ENCODE measurements at regions not wholly inside any gene's neighbourhood (a gene's known extent, or its start where the extent isn't known, plus 50 kb on each side); places are given as distances from the start of the nearest gene placed in this dataset.

DNA sequence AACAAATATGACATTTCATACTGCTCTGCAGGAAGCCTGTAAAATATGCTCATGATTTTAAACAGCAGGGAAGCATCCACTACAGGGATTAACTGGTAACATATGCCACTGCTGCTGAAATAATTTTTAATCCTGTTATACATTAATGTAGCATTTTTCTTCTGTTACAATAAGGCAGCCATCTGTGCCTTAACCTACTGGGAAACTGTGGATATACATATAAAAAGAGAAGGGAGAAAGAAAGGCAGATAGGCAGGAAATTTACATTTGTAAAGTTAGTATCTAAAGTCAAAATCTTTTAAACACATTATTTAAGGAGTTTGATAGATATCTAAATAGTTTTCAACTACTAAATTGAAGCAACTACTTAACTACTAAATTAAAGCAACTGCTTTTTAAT, 514.6 kb upstream of the KLHL4 start:
- no peaks in the 10 kb centered on the region for H4K20me1 ChIP-seq (ENCODE audit: control insufficient read depth, insufficient read depth, low read length, poor library complexity, severe bottlenecking)
- no peak overlapping the region for H3K4me2 ChIP-seq (replicated peaks; ENCODE audit: low read depth, low read length, poor library complexity, severe bottlenecking)
- intact Hi-C loops (cut with micrococcal nuclease) = no loop called here
- ChIA-PET POLR2A (no interaction called here), CTCF (no interaction called here)
- H3K9ac ChIP-seq (ENCODE audit: low read length) = no peak overlapping the region
- no peak overlapping the region for H3K27ac ChIP-seq (ENCODE audit: low read length in 2 of 2)
- no peaks in the 10 kb centered on the region for H3K36me3 ChIP-seq (replicated peaks in 1 of 2; ENCODE audit: control extremely low read depth in 1 of 2, control insufficient read depth in 1 of 2, extremely low read depth in 1 of 2, insufficient read depth in 2 of 2, low read length in 1 of 2)
- H3K9me3 ChIP-seq (ENCODE audit: control extremely low read depth in 1 of 3, control insufficient read depth in 2 of 3, insufficient read depth in 1 of 3, low read length in 2 of 3) = no peaks in the 10 kb centered on the region
- Mint-ChIP-seq H3K27ac (no peak overlapping the region), H3K27me3 (no peaks in the 10 kb centered on the region), H3K9me3 (ENCODE audit: insufficient read depth) (no peaks in the 10 kb centered on the region), H3K4me1 (no peaks in the 10 kb centered on the region), H3K4me3 (no peak overlapping the region)
- no peaks in the 10 kb centered on the region for H3K27me3 ChIP-seq (replicated peaks in 1 of 4; ENCODE audit: control extremely low read depth in 1 of 4, control insufficient read depth in 3 of 4, insufficient read depth in 4 of 4, low read length in 3 of 4)
- TF ChIP-seq, protein P1, sequence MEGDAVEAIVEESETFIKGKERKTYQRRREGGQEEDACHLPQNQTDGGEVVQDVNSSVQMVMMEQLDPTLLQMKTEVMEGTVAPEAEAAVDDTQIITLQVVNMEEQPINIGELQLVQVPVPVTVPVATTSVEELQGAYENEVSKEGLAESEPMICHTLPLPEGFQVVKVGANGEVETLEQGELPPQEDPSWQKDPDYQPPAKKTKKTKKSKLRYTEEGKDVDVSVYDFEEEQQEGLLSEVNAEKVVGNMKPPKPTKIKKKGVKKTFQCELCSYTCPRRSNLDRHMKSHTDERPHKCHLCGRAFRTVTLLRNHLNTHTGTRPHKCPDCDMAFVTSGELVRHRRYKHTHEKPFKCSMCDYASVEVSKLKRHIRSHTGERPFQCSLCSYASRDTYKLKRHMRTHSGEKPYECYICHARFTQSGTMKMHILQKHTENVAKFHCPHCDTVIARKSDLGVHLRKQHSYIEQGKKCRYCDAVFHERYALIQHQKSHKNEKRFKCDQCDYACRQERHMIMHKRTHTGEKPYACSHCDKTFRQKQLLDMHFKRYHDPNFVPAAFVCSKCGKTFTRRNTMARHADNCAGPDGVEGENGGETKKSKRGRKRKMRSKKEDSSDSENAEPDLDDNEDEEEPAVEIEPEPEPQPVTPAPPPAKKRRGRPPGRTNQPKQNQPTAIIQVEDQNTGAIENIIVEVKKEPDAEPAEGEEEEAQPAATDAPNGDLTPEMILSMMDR (IDR thresholded peaks at IDR 0.05) = no peak
- TF ChIP-seq EZH2 (IDR thresholded peaks at IDR 0.05; ENCODE audit: borderline replicate concordance, insufficient read depth, low read depth, low read length, poor library complexity, severe bottlenecking) = no peak
- no peaks in the 10 kb centered on the region for H3K79me2 ChIP-seq (ENCODE audit: control insufficient read depth, insufficient read depth, low read length)
- DNase-seq = no peak
- H3K4me3 ChIP-seq (ENCODE audit: control extremely low read depth in 1 of 5, extremely low read depth in 1 of 5, insufficient read depth in 1 of 5, low read depth in 2 of 5, low read length in 4 of 5) = no peak overlapping the region
- ATAC-seq (ENCODE audit: low read depth) = no peak
- H3K4me1 ChIP-seq (ENCODE audit: control insufficient read depth in 2 of 2, insufficient read depth in 2 of 2, low read length in 2 of 2) = no peaks in the 10 kb centered on the region
- H2AFZ ChIP-seq (ENCODE audit: insufficient read depth, low read depth, low read length, poor library complexity, severe bottlenecking) = no peak overlapping the region

GRCh38 chrX:87005183-87005582, 512.4 kb upstream of the KLHL4 start:
- Mint-ChIP-seq H3K4me1 (no peaks in the 10 kb centered on the region), H3K4me3 (no peak overlapping the region), H3K27ac (no peak overlapping the region), H3K27me3 (no peaks in the 10 kb centered on the region), H3K9me3 (ENCODE audit: insufficient read depth) (no peaks in the 10 kb centered on the region)
- DNase-seq = no peak
- ChIA-PET CTCF (no interaction called here), POLR2A (no interaction called here)
- Histone ChIP-seq H3K27ac (ENCODE audit: low read length in 2 of 2) (no peak overlapping the region), H3K79me2 (ENCODE audit: control insufficient read depth, insufficient read depth, low read length) (no peaks in the 10 kb centered on the region), H3K4me2 (replicated peaks; ENCODE audit: low read depth, low read length, poor library complexity, severe bottlenecking) (no peak overlapping the region), H3K36me3 (replicated peaks in 1 of 2; ENCODE audit: control extremely low read depth in 1 of 2, control insufficient read depth in 1 of 2, extremely low read depth in 1 of 2, insufficient read depth in 2 of 2, low read length in 1 of 2) (no peaks in the 10 kb centered on the region), H4K20me1 (ENCODE audit: control insufficient read depth, insufficient read depth, low read length, poor library complexity, severe bottlenecking) (no peaks in the 10 kb centered on the region), H3K27me3 (replicated peaks in 1 of 4; ENCODE audit: control extremely low read depth in 1 of 4, control insufficient read depth in 3 of 4, insufficient read depth in 4 of 4, low read length in 3 of 4) (no peaks in the 10 kb centered on the region), H3K4me1 (ENCODE audit: control insufficient read depth in 2 of 2, insufficient read depth in 2 of 2, low read length in 2 of 2) (no peaks in the 10 kb centered on the region), H2AFZ (ENCODE audit: insufficient read depth, low read depth, low read length, poor library complexity, severe bottlenecking) (no peak overlapping the region), H3K9me3 (ENCODE audit: control extremely low read depth in 1 of 3, control insufficient read depth in 2 of 3, insufficient read depth in 1 of 3, low read length in 2 of 3) (no peaks in the 10 kb centered on the region), H3K9ac (ENCODE audit: low read length) (no peak overlapping the region), H3K4me3 (ENCODE audit: control extremely low read depth in 1 of 5, extremely low read depth in 1 of 5, insufficient read depth in 1 of 5, low read depth in 2 of 5, low read length in 4 of 5) (no peak overlapping the region)
- no peak for ATAC-seq (ENCODE audit: low read depth)
- intact Hi-C loops (cut with micrococcal nuclease) = no loop called here
- TF ChIP-seq, protein P1 (IDR thresholded peaks at IDR 0.05) = no peak
- no peak for TF ChIP-seq EZH2 (IDR thresholded peaks at IDR 0.05; ENCODE audit: borderline replicate concordance, insufficient read depth, low read depth, low read length, poor library complexity, severe bottlenecking)
- WGBS (ENCODE audit: insufficient coverage) = no CpG with 5 or more reads among the region's 3 CpGs

Measured in B cell (primary cell).